ENCODE measurements at regions not wholly inside any gene's neighbourhood (a gene's known extent, or its start where the extent isn't known, plus 50 kb on each side); places are given as distances from the start of the nearest gene placed in this dataset.

- Histone ChIP-seq H3K36me3 (ENCODE audit: control insufficient read depth in 3 of 3, insufficient read depth in 3 of 3, low read length in 3 of 3) (no peaks in the 10 kb centered on the region), H3K27ac (ENCODE audit: low read depth, low read length) (no peak overlapping the region), H3K9ac (ENCODE audit: low read depth in 1 of 3, low read length in 3 of 3) (no peak overlapping the region), H3K27me3 (ENCODE audit: control insufficient read depth in 3 of 3, insufficient read depth in 3 of 3, low read length in 3 of 3) (peaks cover 0 to 16% (median 2%) of the 10 kb centered on the region in 3 donors), H3K4me3 (ENCODE audit: low read length in 3 of 3) (no peak overlapping the region), H3K9me3 (ENCODE audit: control insufficient read depth in 3 of 3, low read length in 3 of 3) (peaks cover 0 to 3% (median 0%) of the 10 kb centered on the region in 3 donors), H3K4me1 (ENCODE audit: control insufficient read depth in 3 of 3, insufficient read depth in 3 of 3, low read length in 3 of 3) (no peaks in the 10 kb centered on the region)
Observed at GRCh38 chr16:5616841-5617240, 519.2 kb upstream of the EEF2KMT start.

DNA sequence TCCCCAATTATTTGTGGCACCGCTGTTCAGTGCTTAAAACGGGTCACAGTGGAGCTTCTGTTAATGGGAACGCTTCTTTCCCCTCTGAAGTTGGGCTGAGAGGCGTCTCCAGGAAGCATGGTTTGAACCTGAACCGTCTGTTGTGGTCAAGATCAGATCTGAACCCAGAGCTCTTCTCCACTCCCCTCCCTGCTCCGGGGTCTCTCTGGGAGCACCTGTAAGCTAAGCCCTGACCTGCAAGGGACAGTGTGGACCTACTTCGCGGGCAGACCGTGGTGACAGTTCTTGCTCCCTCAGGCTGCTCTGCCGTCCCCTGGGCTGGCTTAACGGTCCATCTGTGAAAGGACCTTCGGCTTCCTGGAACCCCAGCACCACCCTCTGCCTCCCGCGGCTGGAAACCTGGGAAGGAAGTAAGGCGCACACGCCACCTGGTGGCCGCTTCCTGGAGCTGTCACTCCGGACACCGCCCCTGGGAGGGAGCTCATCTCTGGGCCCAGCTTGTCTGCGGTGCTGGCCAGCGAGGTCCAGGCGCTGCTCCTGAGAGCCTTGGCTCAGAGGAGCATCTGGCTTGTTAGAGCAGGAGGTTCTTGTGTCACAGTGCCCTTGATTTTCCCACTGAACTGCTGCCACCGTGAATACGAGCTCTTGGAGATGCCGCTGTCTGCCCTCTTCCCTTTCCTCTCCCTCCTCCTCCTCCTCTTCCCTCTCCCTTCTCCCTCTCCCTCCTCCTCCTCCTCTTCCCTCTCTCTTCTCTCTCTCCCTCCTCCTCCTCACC, 518.5 kb upstream of the EEF2KMT start:
- H3K9me3 ChIP-seq (ENCODE audit: control insufficient read depth in 3 of 3, low read length in 3 of 3) = peaks cover 0 to 5% (median under 1%) of the 10 kb centered on the region in 3 donors
- no peaks in the 10 kb centered on the region for H3K4me1 ChIP-seq (ENCODE audit: control insufficient read depth in 3 of 3, insufficient read depth in 3 of 3, low read length in 3 of 3)
- H3K36me3 ChIP-seq (ENCODE audit: control insufficient read depth in 3 of 3, insufficient read depth in 3 of 3, low read length in 3 of 3) = no peaks in the 10 kb centered on the region
- no peak overlapping the region for H3K4me3 ChIP-seq (ENCODE audit: low read length in 3 of 3)
- H3K27me3 ChIP-seq (ENCODE audit: control insufficient read depth in 3 of 3, insufficient read depth in 3 of 3, low read length in 3 of 3) = peaks cover 0 to 16% (median 2%) of the 10 kb centered on the region in 3 donors
- H3K9ac ChIP-seq (ENCODE audit: low read depth in 1 of 3, low read length in 3 of 3) = no peak overlapping the region
- no peak overlapping the region for H3K27ac ChIP-seq (ENCODE audit: low read depth, low read length)

GRCh38 chr16:5607169-5607568, 509.6 kb upstream of the EEF2KMT start:
- H3K9me3 ChIP-seq (ENCODE audit: control insufficient read depth in 3 of 3, low read length in 3 of 3) = peaks cover 0 to 3% (median 2%) of the 10 kb centered on the region in 3 donors
- H3K27me3 ChIP-seq (ENCODE audit: control insufficient read depth in 3 of 3, insufficient read depth in 3 of 3, low read length in 3 of 3) = no peaks in the 10 kb centered on the region
- no peaks in the 10 kb centered on the region for H3K36me3 ChIP-seq (ENCODE audit: control insufficient read depth in 3 of 3, insufficient read depth in 3 of 3, low read length in 3 of 3)
- no peaks in the 10 kb centered on the region for H3K4me1 ChIP-seq (ENCODE audit: control insufficient read depth in 3 of 3, insufficient read depth in 3 of 3, low read length in 3 of 3)
- H3K4me3 ChIP-seq (ENCODE audit: low read length in 3 of 3) = no peak overlapping the region
- no peak overlapping the region for H3K27ac ChIP-seq (ENCODE audit: low read depth, low read length)
- H3K9ac ChIP-seq (ENCODE audit: low read depth in 1 of 3, low read length in 3 of 3) = no peak overlapping the region

DNA sequence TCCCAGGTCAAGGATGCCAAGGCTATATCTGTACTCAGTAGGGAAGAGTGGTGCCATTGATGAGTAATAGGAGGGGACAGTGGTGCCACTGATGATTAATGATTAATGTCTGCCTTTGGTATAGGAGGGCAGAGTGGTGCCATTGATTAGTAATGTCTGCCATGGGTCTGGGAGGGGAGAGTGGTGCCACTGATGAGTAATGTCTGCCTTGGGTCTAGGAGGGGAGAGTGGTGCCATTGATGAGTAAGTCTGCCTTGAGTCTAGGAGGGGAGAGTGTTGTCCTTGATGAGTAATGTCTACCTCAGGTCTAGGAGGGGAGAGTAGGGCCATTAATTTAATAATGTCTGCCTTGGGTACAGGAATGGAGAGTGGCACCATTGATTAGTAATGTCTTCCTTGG, 507.8 kb upstream of the EEF2KMT start:
- no peaks in the 10 kb centered on the region for H3K27me3 ChIP-seq (ENCODE audit: control insufficient read depth in 3 of 3, insufficient read depth in 3 of 3, low read length in 3 of 3)
- H3K36me3 ChIP-seq (ENCODE audit: control insufficient read depth in 3 of 3, insufficient read depth in 3 of 3, low read length in 3 of 3) = no peaks in the 10 kb centered on the region
- H3K27ac ChIP-seq (ENCODE audit: low read depth, low read length) = no peak overlapping the region
- H3K4me3 ChIP-seq (ENCODE audit: low read length in 3 of 3) = no peak overlapping the region
- H3K9ac ChIP-seq (ENCODE audit: low read depth in 1 of 3, low read length in 3 of 3) = no peak overlapping the region
- no peaks in the 10 kb centered on the region for H3K9me3 ChIP-seq (ENCODE audit: control insufficient read depth in 3 of 3, low read length in 3 of 3)
- no peaks in the 10 kb centered on the region for H3K4me1 ChIP-seq (ENCODE audit: control insufficient read depth in 3 of 3, insufficient read depth in 3 of 3, low read length in 3 of 3)

GRCh38 chr16:5604770-5605169, 507.2 kb upstream of the EEF2KMT start:
- no peaks in the 10 kb centered on the region for H3K9me3 ChIP-seq (ENCODE audit: control insufficient read depth in 3 of 3, low read length in 3 of 3)
- H3K9ac ChIP-seq (ENCODE audit: low read depth in 1 of 3, low read length in 3 of 3) = no peak overlapping the region
- H3K4me3 ChIP-seq (ENCODE audit: low read length in 3 of 3) = no peak overlapping the region
- no peaks in the 10 kb centered on the region for H3K4me1 ChIP-seq (ENCODE audit: control insufficient read depth in 3 of 3, insufficient read depth in 3 of 3, low read length in 3 of 3)
- no peaks in the 10 kb centered on the region for H3K36me3 ChIP-seq (ENCODE audit: control insufficient read depth in 3 of 3, insufficient read depth in 3 of 3, low read length in 3 of 3)
- H3K27me3 ChIP-seq (ENCODE audit: control insufficient read depth in 3 of 3, insufficient read depth in 3 of 3, low read length in 3 of 3) = no peaks in the 10 kb centered on the region
- no peak overlapping the region for H3K27ac ChIP-seq (ENCODE audit: low read depth, low read length)

- Histone ChIP-seq H3K9me3 (ENCODE audit: control insufficient read depth in 3 of 3, low read length in 3 of 3) (no peaks in the 10 kb centered on the region), H3K27ac (ENCODE audit: low read depth, low read length) (no peak overlapping the region), H3K9ac (ENCODE audit: low read depth in 1 of 3, low read length in 3 of 3) (no peak overlapping the region), H3K4me1 (ENCODE audit: control insufficient read depth in 3 of 3, insufficient read depth in 3 of 3, low read length in 3 of 3) (no peaks in the 10 kb centered on the region), H3K27me3 (ENCODE audit: control insufficient read depth in 3 of 3, insufficient read depth in 3 of 3, low read length in 3 of 3) (no peaks in the 10 kb centered on the region), H3K4me3 (ENCODE audit: low read length in 3 of 3) (no peak overlapping the region), H3K36me3 (ENCODE audit: control insufficient read depth in 3 of 3, insufficient read depth in 3 of 3, low read length in 3 of 3) (no peaks in the 10 kb centered on the region)
Observed at GRCh38 chr16:5603836-5604235, 506.2 kb upstream of the EEF2KMT start.

DNA sequence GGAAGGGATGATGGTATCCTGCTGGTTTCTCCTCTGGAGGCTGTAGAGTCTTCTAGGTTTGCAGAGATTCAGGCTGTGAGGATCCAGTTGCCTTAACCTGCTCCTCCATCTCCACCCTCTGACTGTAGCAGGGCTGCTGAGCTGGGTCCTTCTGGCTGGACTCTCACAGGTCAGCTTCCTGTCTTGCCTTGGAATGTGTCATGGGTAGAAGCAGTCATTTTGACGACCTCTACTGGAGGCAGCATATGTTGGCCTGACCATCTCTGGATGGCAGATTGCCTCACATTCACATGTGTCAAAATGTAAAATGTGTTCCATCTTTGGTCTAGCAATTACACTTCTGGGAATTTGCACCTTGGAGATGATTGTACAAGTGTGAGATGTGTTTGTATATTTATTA, 504.4 kb upstream of the EEF2KMT start:
- no peaks in the 10 kb centered on the region for H3K27me3 ChIP-seq (ENCODE audit: control insufficient read depth in 3 of 3, insufficient read depth in 3 of 3, low read length in 3 of 3)
- H3K9ac ChIP-seq (ENCODE audit: low read depth in 1 of 3, low read length in 3 of 3) = no peak overlapping the region
- H3K4me1 ChIP-seq (ENCODE audit: control insufficient read depth in 3 of 3, insufficient read depth in 3 of 3, low read length in 3 of 3) = no peaks in the 10 kb centered on the region
- H3K4me3 ChIP-seq (ENCODE audit: low read length in 3 of 3) = no peak overlapping the region
- no peaks in the 10 kb centered on the region for H3K36me3 ChIP-seq (ENCODE audit: control insufficient read depth in 3 of 3, insufficient read depth in 3 of 3, low read length in 3 of 3)
- H3K27ac ChIP-seq (ENCODE audit: low read depth, low read length) = no peak overlapping the region
- H3K9me3 ChIP-seq (ENCODE audit: control insufficient read depth in 3 of 3, low read length in 3 of 3) = no peaks in the 10 kb centered on the region

GRCh38 chr16:5598793-5599192, 501.2 kb upstream of the EEF2KMT start:
- no peaks in the 10 kb centered on the region for H3K27me3 ChIP-seq (ENCODE audit: control insufficient read depth in 3 of 3, insufficient read depth in 3 of 3, low read length in 3 of 3)
- H3K36me3 ChIP-seq (ENCODE audit: control insufficient read depth in 3 of 3, insufficient read depth in 3 of 3, low read length in 3 of 3) = no peaks in the 10 kb centered on the region
- H3K9me3 ChIP-seq (ENCODE audit: control insufficient read depth in 3 of 3, low read length in 3 of 3) = peaks cover 0 to 7% (median 0%) of the 10 kb centered on the region in 3 donors
- no peak overlapping the region for H3K4me3 ChIP-seq (ENCODE audit: low read length in 3 of 3)
- H3K4me1 ChIP-seq (ENCODE audit: control insufficient read depth in 3 of 3, insufficient read depth in 3 of 3, low read length in 3 of 3) = no peaks in the 10 kb centered on the region
- H3K9ac ChIP-seq (ENCODE audit: low read depth in 1 of 3, low read length in 3 of 3) = no peak overlapping the region
- H3K27ac ChIP-seq (ENCODE audit: low read depth, low read length) = no peak overlapping the region

GRCh38 chr16:5595849-5596248, 498.3 kb upstream of the EEF2KMT start:
- Histone ChIP-seq H3K27ac (ENCODE audit: low read depth, low read length) (no peak overlapping the region), H3K9me3 (ENCODE audit: control insufficient read depth in 3 of 3, low read length in 3 of 3) (peaks cover 0 to 7% (median 0%) of the 10 kb centered on the region in 3 donors), H3K4me1 (ENCODE audit: control insufficient read depth in 3 of 3, insufficient read depth in 3 of 3, low read length in 3 of 3) (no peaks in the 10 kb centered on the region), H3K9ac (ENCODE audit: low read depth in 1 of 3, low read length in 3 of 3) (no peak overlapping the region), H3K36me3 (ENCODE audit: control insufficient read depth in 3 of 3, insufficient read depth in 3 of 3, low read length in 3 of 3) (no peaks in the 10 kb centered on the region), H3K27me3 (ENCODE audit: control insufficient read depth in 3 of 3, insufficient read depth in 3 of 3, low read length in 3 of 3) (no peaks in the 10 kb centered on the region), H3K4me3 (ENCODE audit: low read length in 3 of 3) (no peak overlapping the region)

DNA sequence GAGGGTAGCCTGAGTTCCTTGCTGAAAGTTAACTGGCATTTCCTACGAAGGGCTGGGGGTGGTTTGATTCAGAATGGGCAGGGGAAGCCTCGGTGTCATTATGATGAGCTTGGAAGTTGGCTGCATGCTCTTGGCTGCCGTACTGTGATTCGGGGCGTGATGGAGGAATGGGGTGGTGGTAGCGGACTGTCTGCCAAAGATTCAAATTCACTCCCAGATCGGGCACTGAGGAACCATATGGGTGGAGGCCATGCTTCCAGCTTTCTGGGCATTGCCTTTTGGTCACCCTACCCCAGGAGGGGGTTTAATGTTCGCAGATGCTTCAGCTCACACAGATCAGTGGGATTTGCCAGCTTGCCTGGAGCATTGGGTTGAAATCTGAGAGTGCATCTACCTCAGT, 492.8 kb upstream of the EEF2KMT start:
- no peak overlapping the region for H3K27ac ChIP-seq (ENCODE audit: low read depth, low read length)
- H3K9ac ChIP-seq (ENCODE audit: low read depth in 1 of 3, low read length in 3 of 3) = no peak overlapping the region
- no peaks in the 10 kb centered on the region for H3K36me3 ChIP-seq (ENCODE audit: control insufficient read depth in 3 of 3, insufficient read depth in 3 of 3, low read length in 3 of 3)
- no peaks in the 10 kb centered on the region for H3K27me3 ChIP-seq (ENCODE audit: control insufficient read depth in 3 of 3, insufficient read depth in 3 of 3, low read length in 3 of 3)
- no peaks in the 10 kb centered on the region for H3K9me3 ChIP-seq (ENCODE audit: control insufficient read depth in 3 of 3, low read length in 3 of 3)
- no peaks in the 10 kb centered on the region for H3K4me1 ChIP-seq (ENCODE audit: control insufficient read depth in 3 of 3, insufficient read depth in 3 of 3, low read length in 3 of 3)
- H3K4me3 ChIP-seq (ENCODE audit: low read length in 3 of 3) = no peak overlapping the region
